Right kidney (tissue), 1 donor: ENCODE measurements at regions not wholly inside any gene's neighbourhood (a gene's known extent, or its start where the extent isn't known, plus 50 kb on each side); places are given as distances from the start of the nearest gene placed in this dataset.
A peak's percentile ranks its signal among the peaks of the same experiment; 100 is the strongest.

Source experiments
- DNase-seq: peaks from one replicate; pipeline ENCODE4 v3.0.0-alpha.2; 2016

DNA sequence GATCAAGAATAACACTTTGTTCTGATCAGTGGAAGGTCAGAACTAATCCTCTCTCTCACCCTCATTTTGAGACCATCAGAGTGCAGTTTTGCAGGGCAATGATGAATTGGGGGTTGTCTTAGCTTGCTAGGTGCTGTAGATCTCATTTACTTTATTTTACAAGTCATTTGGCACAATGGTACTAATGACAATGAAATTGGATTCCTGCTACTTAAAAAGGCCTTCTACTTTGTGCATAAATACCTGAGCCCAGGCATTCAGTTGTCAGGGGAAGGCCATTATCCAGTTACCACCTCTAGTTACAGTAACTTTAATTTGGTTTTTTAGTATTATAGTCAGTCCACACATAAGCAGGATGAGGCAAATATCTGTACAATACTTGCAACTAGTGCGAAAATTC lies 240.0 kb downstream of the HDGFL1 start:
- DNase-seq, result no peak

- DNase-seq, result no peak
Observed at GRCh38 chr6:22819209-22819608, 249.8 kb downstream of the HDGFL1 start.

DNA sequence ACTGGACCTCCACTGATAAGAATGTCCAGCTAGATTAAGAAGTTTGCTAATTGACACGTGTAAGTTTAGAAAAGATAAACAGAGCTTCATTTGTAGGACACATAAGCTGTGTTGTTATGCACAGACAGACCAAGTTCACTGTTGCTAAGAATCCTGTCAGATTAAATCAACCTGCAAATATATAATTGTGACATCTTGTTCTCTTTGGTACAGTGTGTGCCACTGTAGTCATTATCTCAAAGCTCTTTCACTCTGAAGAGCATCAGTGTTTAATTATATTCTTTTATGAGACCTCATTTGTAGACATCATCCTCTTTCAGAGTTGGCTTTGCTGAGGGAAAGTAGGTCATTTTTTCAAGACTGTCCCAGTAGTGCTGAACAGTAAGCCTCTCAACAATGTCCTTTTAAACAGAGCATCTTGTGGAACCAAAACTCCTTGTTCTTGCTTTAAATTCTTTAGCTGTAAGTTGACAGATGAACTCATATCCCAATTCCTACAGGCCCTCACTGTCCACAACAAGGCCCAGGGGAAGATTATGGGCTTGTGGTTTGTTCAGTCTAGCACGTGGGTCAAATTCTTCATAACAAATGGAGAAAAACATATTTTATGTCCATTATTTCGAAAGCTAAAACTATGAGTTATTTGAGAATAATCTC lies 252.4 kb downstream of the HDGFL1 start:
- DNase-seq, result no peak

GRCh38 chr6:22825210-22825609 lies 255.8 kb downstream of the HDGFL1 start:
- DNase-seq, result no peak

- no peak for DNase-seq
Observed at GRCh38 chr6:22826961-22827360, 257.6 kb downstream of the HDGFL1 start.

GRCh38 chr6:22827760-22828159 lies 258.4 kb downstream of the HDGFL1 start:
- DNase-seq, result peak; percentile 14

DNA sequence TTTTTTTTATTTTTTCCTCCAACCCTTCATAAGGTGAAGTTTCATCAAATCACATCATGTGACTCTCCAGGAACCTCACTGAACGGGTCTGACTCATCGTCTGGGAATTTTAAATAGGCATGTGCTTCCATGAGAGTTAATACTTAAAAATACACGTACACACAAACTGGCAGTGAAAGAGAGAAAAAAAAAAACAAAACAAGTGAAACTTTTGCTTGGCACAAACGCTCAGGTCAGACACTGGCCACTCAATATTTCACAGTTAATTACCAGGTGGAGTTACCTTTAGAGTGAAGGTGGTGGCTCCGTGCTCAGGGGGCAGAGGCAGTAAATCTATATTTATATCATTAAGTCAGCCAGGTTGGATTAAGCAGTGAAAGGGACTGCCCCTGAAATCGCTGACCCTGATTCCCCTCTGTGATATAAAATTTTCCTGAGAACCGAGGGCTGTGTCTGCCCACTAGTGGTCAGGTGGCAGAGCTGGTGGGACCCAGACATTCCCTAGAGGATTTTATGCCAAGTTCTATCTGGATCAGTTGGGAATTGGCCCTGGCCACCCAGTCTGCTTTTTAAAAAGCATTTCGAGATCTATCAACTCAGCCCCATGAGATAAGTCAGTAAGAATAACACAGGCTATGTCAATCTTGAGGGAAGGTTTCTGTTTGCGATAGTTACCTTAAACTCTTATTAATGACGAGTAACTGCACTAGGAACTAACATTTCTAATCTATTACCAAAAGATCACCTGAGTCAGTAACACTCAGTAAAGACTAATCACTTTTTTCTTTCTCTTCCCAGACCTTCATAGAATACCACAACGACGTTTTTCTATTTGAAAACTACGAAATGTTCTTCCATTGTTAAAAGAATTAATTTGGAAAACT lies 259.1 kb downstream of the HDGFL1 start:
- DNase-seq, result peak; percentile 63

DNA sequence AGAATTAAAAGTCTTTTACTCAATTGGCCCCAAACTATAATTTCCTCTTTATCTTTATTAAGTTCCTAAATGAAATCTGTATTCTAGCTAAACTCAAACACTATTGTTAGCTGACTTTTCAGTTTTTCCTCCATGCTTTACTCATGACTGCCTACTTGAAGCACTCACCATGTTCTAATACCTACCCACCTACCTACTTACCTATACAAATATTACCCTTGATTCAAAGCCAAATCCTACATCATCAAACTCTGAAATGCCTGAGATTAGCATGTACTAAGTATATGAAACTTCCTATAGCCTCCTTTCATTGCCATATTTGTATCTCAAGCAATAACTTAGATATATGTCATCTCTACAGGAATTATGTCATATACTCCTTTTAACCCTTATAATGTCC lies 259.7 kb downstream of the HDGFL1 start:
- no peak for DNase-seq

- DNase-seq, result no peak
Observed at GRCh38 chr6:22830463-22830862, 261.1 kb downstream of the HDGFL1 start.

GRCh38 chr6:22833191-22833590 lies 263.8 kb downstream of the HDGFL1 start:
- no peak for DNase-seq

- DNase-seq, result no peak
Observed at GRCh38 chr6:22838345-22838744, 269.0 kb downstream of the HDGFL1 start.

DNA sequence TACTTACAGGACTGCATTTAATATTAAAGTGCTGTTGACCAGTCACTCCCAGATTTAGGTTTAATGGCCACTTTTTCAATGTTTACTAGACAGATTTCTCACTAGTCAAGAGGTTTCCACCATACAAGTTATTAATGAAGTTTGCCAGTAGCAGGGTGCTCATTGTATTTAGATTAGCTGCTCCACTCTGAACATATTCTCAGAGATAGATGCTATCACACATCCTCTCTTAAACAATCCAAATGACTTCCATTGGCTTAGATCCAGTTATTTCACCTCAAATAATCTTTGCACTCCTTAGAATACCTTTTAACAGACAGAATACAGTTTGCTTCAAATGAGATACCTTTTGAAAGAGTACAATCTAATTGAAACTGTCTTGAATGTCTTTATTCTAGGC lies 276.1 kb downstream of the HDGFL1 start:
- DNase-seq, result no peak

DNA sequence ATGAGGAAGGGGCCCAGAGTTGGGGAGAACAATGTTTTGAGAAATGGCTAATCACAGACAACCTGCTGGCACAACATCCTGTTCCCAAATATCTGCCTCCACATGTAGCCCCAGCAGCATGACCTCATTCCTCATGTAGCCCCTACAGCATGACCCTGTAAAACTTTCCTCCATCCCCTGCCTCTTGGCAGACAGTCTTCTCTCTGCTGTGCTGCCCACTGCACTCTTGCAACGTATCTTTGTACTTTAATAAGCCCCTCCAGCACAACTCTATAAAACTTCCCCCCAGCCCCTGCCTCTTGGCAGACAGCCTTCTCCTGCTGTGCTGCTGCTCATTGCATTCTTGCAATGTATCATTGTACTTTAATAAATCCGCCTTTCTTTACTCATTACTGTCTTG lies 278.8 kb downstream of the HDGFL1 start:
- DNase-seq, result no peak

GRCh38 chr6:22849921-22850320 lies 280.6 kb downstream of the HDGFL1 start:
- DNase-seq, result no peak

DNA sequence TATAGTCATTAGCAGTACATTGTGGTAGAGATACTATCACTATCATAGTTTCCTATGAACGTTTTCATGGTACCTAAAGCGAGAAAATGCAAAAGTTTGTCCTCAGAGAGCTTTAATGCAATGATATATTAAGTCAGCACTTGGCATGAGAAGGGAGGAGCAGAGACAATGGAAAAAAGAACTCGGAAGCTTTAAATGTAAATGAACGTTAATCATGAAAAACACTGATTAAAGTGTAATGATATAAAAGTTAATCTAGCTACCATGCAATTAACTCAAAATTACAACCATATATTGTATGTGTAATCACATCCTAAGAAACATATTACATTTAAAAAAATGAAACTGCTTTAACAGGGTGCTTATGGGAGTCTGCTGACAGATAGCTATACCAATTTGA lies 282.7 kb downstream of the HDGFL1 start:
- DNase-seq, result no peak

DNA sequence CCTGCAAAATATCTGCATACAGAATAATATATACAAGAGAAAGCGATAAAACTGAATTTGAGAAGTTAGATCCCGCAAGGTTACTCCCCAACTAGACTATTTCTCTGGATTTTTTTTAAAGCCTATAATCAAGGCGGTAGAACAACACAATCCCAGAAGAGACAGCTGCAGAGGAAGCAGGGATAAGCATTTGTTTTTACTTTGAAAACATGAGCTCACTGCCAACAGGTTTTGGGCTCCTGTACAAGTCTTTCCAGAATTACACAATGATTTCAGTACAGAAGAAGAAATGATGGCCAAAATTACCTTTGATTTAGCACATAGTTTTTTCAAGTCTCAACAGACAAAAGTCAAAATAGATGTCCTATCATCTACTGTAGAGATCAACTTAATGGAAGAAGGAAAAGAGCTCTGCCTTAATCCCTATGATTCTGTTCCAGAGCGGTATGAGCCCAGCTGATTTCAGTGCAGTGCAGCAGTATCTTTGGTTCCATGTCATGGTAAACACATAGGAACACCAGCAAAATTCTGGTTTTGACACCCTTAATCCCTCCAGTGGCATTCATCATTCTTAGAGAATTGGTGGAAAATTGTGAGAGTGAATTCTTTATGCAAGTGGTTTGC lies 304.3 kb downstream of the HDGFL1 start:
- no peak for DNase-seq

- no peak for DNase-seq
Observed at GRCh38 chr6:22875845-22876244, 306.5 kb downstream of the HDGFL1 start.

DNA sequence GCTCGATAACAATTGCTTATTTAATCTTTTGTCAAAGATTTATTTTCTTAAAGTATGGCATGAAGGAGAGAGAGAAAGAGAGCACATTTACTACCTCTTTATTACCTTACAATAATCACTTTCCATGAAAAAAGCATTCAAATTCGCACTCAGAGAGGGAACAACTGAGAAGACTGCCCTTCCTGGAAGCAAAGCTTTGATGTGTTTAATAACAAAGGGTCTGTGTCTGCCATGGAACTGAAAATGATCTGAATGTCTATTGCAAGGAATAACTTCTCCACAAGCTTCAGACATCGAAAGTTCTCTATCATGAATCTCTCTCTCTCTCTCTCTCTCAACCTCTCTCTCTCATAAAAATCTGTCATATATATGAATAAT lies 308.9 kb downstream of the HDGFL1 start:
- no peak for DNase-seq

GRCh38 chr6:22878706-22879105 lies 309.3 kb downstream of the HDGFL1 start:
- no peak for DNase-seq

- no peak for DNase-seq
Observed at GRCh38 chr6:22880686-22881433, 311.5 kb downstream of the HDGFL1 start.

- no peak for DNase-seq
Observed at GRCh38 chr6:22882581-22882980, 313.2 kb downstream of the HDGFL1 start.

DNA sequence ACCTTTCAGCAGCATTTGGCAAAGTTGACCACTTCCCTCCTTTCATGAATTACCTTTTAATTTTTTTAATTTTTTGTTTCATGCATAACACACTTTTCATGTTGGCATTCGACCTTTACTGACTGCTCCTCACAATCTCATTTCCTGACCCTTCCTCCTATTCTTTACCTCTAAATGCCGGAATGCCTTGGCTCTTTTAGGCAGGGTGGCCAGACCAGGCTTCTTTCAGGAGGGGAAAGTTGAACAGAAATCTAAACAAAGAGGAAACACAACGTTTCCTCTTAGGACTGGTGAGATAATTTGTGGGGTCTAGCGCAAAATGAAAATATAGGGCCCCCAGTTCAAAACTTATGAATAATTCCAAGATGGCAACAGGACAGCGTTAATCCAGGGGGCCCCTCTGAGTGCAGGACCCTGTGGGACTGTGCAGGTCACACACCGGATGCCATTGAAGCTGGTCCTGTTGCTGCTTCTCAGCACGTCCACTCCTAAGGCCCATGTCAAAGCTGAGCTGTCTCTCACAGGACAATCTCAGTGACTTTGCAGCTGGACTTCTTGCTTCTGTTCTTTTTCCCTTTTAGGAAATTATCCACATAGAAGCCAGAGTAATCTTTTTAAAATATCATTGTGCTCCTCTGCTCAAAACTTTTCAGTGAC lies 313.8 kb downstream of the HDGFL1 start:
- no peak for DNase-seq
